HepG2 (cell line): ENCODE measurements at regions not wholly inside any gene's neighbourhood (a gene's known extent, or its start where the extent isn't known, plus 50 kb on each side); places are given as distances from the start of the nearest gene placed in this dataset.

Source experiments
- ATAC-seq: fragments of 200-7000 bp; cut with Tn5 transposase; 3 replicates; pipeline ENCODE4 v1.9.1; 2020; ENCODE audit warnings: mild to moderate bottlenecking, moderate library complexity
- BruUV-seq: library from RNA; stranded (reverse); fragments of 400-500 nt; replicated peaks from 2 replicates; lab custom pipeline; 2021; lab: Mats Ljungman, UMichigan
- CTCF ChIA-PET: fragments of 300-600 bp; formaldehyde crosslinking; extraction: SDS; loops from one replicate; lab custom pipeline; 2021; ENCODE audit warnings: low total read pairs, inconsistent platforms, low intra/inter-chr PET ratio; lab: Yijun Ruan, JAX
- POLR2A ChIA-PET: fragments of 350-600 bp; sonication (Branson Sonifier 250); formaldehyde crosslinking; loops from one replicate; lab custom pipeline; 2020; ENCODE audit warnings: antibody characterized with exemption, inconsistent platforms; lab: Yijun Ruan, JAX
- DNase-seq: peaks from one replicate; pipeline ENCODE4 v3.0.0-alpha.2; 2015; ENCODE audit warnings: low spot score
- FAIRE-seq: peaks from 3 replicates; lab custom pipeline; 2011; peaks lifted over from hg19 to GRCh38; lab: Jason Lieb, UNC
- H2AFZ ChIP-seq: one replicate; pipeline ENCODE4 v1.6.1; 2011; ENCODE audit warnings: low read length, inconsistent platforms
- H3K27ac ChIP-seq: fragments of 300-600 bp; 3 replicates; pipeline ENCODE4 v1.8.0; 2011; ENCODE audit warnings: mixed run types, mild to moderate bottlenecking, mixed read lengths, low read length, inconsistent platforms; ENCODE audit not compliant: insufficient read depth; ENCODE audit errors: extremely low read length
- H3K27me3 ChIP-seq, 2 experiments: fragments of 200-600 bp in 1 of 2; 2 replicates in 1 of 2; 3 replicates in 1 of 2; pipeline versions ENCODE4 v1.6.0 to v1.8.0; 2011; ENCODE audit warnings: low read length in 2 of 2, mild to moderate bottlenecking in 2 of 2, moderate library complexity in 2 of 2, inconsistent platforms in 1 of 2; ENCODE audit not compliant: insufficient read depth in 2 of 2, control insufficient read depth in 1 of 2
- H3K36me3 ChIP-seq, 2 experiments: fragments of 200-600 bp in 1 of 2; replicated peaks in 1 of 2; 2 replicates in 1 of 2; 3 replicates in 1 of 2; pipeline versions ENCODE4 v1.5.1 to v1.8.0; 2011; ENCODE audit warnings: low read length in 2 of 2, inconsistent platforms in 1 of 2; ENCODE audit not compliant: insufficient read depth in 2 of 2, control insufficient read depth in 1 of 2
- H3K4me1 ChIP-seq: 2 replicates; pipeline ENCODE4 v1.5.1; 2012; ENCODE audit warnings: low read length, inconsistent platforms; ENCODE audit not compliant: insufficient read depth
- H3K4me2 ChIP-seq: 2 replicates; pipeline ENCODE4 v1.6.0; 2011; ENCODE audit warnings: low read depth, low read length, inconsistent platforms
- H3K4me3 ChIP-seq, 3 experiments: fragments of 200-600 bp in 1 of 3; sonication (generic), shearing (Covaris generic) in 1 of 3; replicated peaks in 1 of 3; 2 replicates each; pipeline ENCODE4 v1.5.1; 2011 to 2016; ENCODE audit warnings: low read length in 3 of 3, inconsistent platforms in 2 of 3, low read depth in 2 of 3, mild to moderate bottlenecking in 2 of 3, control low read depth in 1 of 3, mixed read lengths in 1 of 3; ENCODE audit not compliant: insufficient read depth in 1 of 3
- H3K79me2 ChIP-seq: one replicate; pipeline ENCODE4 v1.6.1; 2011; ENCODE audit warnings: low read length, inconsistent platforms; ENCODE audit not compliant: insufficient read depth
- H3K9ac ChIP-seq: 2 replicates; pipeline ENCODE4 v1.6.0; 2011; ENCODE audit warnings: mild to moderate bottlenecking, low read depth, low read length, inconsistent platforms; ENCODE audit not compliant: insufficient read depth
- H3K9me3 ChIP-seq: 2 replicates; pipeline ENCODE4 v1.5.1; 2012; ENCODE audit warnings: mild to moderate bottlenecking, low read length
- H4K20me1 ChIP-seq: 2 replicates; pipeline ENCODE4 v1.6.0; 2011; ENCODE audit warnings: inconsistent platforms, mild to moderate bottlenecking, low read length, moderate library complexity; ENCODE audit not compliant: insufficient read depth
- ADNP ChIP-seq: sonication (generic); formaldehyde crosslinking; IDR thresholded peaks from 2 replicates; pipeline ENCODE4 v1.4.0; 2020; ENCODE audit warnings: missing genetic modification reagents
- ARID3A ChIP-seq: IDR thresholded peaks from 2 replicates; pipeline ENCODE4 v1.6.1; 2012; ENCODE audit warnings: low read depth, low read length, improper control_type of control experiment
- CHD4 ChIP-seq: fragments of 200-600 bp; sonication (generic); IDR thresholded peaks from 2 replicates; pipeline ENCODE4 v1.7.0; 2017; ENCODE audit warnings: mild to moderate bottlenecking, low read length, borderline replicate concordance
- FOXA1 ChIP-seq, 2 experiments: fragments of 450-650 bp in 1 of 2; sonication (generic) in 1 of 2; formaldehyde crosslinking in 1 of 2; IDR thresholded peaks; 2 replicates each; pipeline versions ENCODE4 v1.4.0 to v1.6.1; 2016 to 2020; ENCODE audit warnings: missing genetic modification reagents in 1 of 2
- HOXA3 ChIP-seq: sonication (generic); formaldehyde crosslinking; IDR thresholded peaks from 2 replicates; pipeline ENCODE4 v1.5.0; 2020; ENCODE audit warnings: missing genetic modification reagents
- MAFK ChIP-seq, 2 experiments: IDR thresholded peaks in 1 of 2; conservative IDR thresholded peaks in 1 of 2; 2 replicates each; pipeline ENCODE4 v1.6.1; 2011; ENCODE audit warnings: improper control_type of control experiment in 2 of 2, low read length in 2 of 2
- PHB2 ChIP-seq: fragments of 450-650 bp; IDR thresholded peaks from 2 replicates; pipeline ENCODE4 v1.6.1; 2018; ENCODE audit not compliant: partially characterized antibody
- PTBP1 ChIP-seq: fragments of 200-400 bp; formaldehyde crosslinking; IDR thresholded peaks from 2 replicates; pipeline ENCODE4 v1.6.1; 2018; ENCODE audit warnings: low read length, low read depth; ENCODE audit not compliant: poor library complexity, severe bottlenecking
- RAD21 ChIP-seq: fragments of 450-650 bp; formaldehyde crosslinking; IDR thresholded peaks from 2 replicates; pipeline ENCODE4 v1.5.0; 2020; ENCODE audit warnings: mild to moderate bottlenecking
- SKI ChIP-seq: fragments of 450-650 bp; IDR thresholded peaks from one replicate; pipeline ENCODE4 v1.6.1; 2018; ENCODE audit warnings: mild to moderate bottlenecking; ENCODE audit not compliant: partially characterized antibody
- SMC3 ChIP-seq: IDR thresholded peaks from 2 replicates; pipeline ENCODE4 v1.6.1; 2011; ENCODE audit warnings: low read length, improper control_type of control experiment
- TBL1XR1 ChIP-seq: fragments of 150-350 bp; IDR thresholded peaks from 2 replicates; pipeline ENCODE4 v1.6.1; 2014; ENCODE audit warnings: borderline replicate concordance, low read length; ENCODE audit not compliant: partially characterized antibody
- ZFP36L2 ChIP-seq: sonication (generic); formaldehyde crosslinking; IDR thresholded peaks from 2 replicates; pipeline ENCODE4 v1.4.0; 2020; ENCODE audit warnings: missing genetic modification reagents
- ZFP90 ChIP-seq: sonication (generic); formaldehyde crosslinking; IDR thresholded peaks from 2 replicates; pipeline ENCODE4 v1.8.0; 2022; ENCODE audit warnings: missing genetic modification reagents, mild to moderate bottlenecking, inconsistent platforms, borderline replicate concordance
- WGBS: methylation state at CpG from one replicate; pipeline ENCODE4 v1.1.6; 2017; ENCODE audit warnings: low lambda C conversion rate; 5-methylcytosine and 5-hydroxymethylcytosine counted together
- in situ Hi-C: cut with HindIII; loops from 2 replicates; pipeline ENCODE4 v1.10.0; 2017; ENCODE audit warnings: low pct_unique_long_range_greater_than_20kb; ENCODE audit not compliant: extremely low pct_ligation_motif_present
- intact Hi-C: fragments of 100-400 bp; cut with micrococcal nuclease; formaldehyde crosslinking; loops from one replicate; pipeline ENCODE4 v1.10.0; 2022; ENCODE audit not compliant: unreplicated experiment

GRCh38 chr20:16821211-16822089, 73.3 kb downstream of the OTOR start (continued):
- TF ChIP-seq ARID3A = peak; percentile 59; the same call in 1 of the 2 replicates
- peak; percentile 63 for TF ChIP-seq RAD21 (CRISPR knock-in tag)
- TF ChIP-seq FOXA1 (IDR thresholded peaks at IDR 0.05) = no peak
- peak; percentile 58; the same call in 1 of the 2 replicates for TF ChIP-seq FOXA1 (CRISPR knock-in tag; IDR thresholded peaks at IDR 0.05)
- TF ChIP-seq ZFP90 = peak; percentile 100
- peak; percentile 61 for TF ChIP-seq SMC3
- TF ChIP-seq ADNP (CRISPR knock-in tag) = no peak
- peak; percentile 25; the same call in 1 of the 2 replicates for TF ChIP-seq HOXA3 (CRISPR knock-in tag)
- TF ChIP-seq SKI = no peak
- no peak for TF ChIP-seq CHD4
- TF ChIP-seq ZFP36L2 (CRISPR knock-in tag) = no peak
- TF ChIP-seq PHB2 = no peak
- TF ChIP-seq TBL1XR1 = no peak
- TF ChIP-seq, all 625 proteins: peak for 20

- no peak overlapping the region for H3K27ac ChIP-seq
- no peak overlapping the region for H3K9ac ChIP-seq
- no peaks in the 10 kb centered on the region for H3K4me1 ChIP-seq
- H4K20me1 ChIP-seq = no peaks in the 10 kb centered on the region
- no peaks in the 10 kb centered on the region for H3K27me3 ChIP-seq
- H3K79me2 ChIP-seq = no peaks in the 10 kb centered on the region
- WGBS = 0% methylated on average over 1 of the region's 1 CpG
- DNase-seq = no peak
- no peak for ATAC-seq
- H2AFZ ChIP-seq = no peak overlapping the region
- ChIA-PET POLR2A (no interaction called here), CTCF (no interaction called here)
- no peaks in the 10 kb centered on the region for H3K9me3 ChIP-seq
- TF ChIP-seq MAFK (conservative IDR thresholded peaks at IDR 0.05 in 1 of 2, IDR thresholded peaks at IDR 0.05 in 1 of 2; ENCODE audit: low read length in 2 of 2) (peak; percentile 56 to 62), PTBP1 (no peak)
- intact Hi-C loops = no loop called here
- FAIRE-seq = no peak
- no peaks in the 10 kb centered on the region for H3K36me3 ChIP-seq
- no peak overlapping the region for H3K4me2 ChIP-seq
- H3K4me3 ChIP-seq = no peak overlapping the region
- BruUV-seq = no TSS peak
- in situ Hi-C loops = no loop called here
Measured at GRCh38 chr20:16824664-16825063, 76.5 kb downstream of the OTOR start.
